ENCODE measurements at regions not wholly inside any gene's neighbourhood (a gene's known extent, or its start where the extent isn't known, plus 50 kb on each side); places are given as distances from the start of the nearest gene placed in this dataset.

GRCh38 chr7:91457208-91457607 is 193.0 kb downstream of the FZD1 start:
- H3K4me3 ChIP-seq (ENCODE audit: low read length) = no peak overlapping the region
- ChIA-PET POLR2A (no interaction called here), CTCF (no interaction called here)
- no peaks in the 10 kb centered on the region for H3K36me3 ChIP-seq (ENCODE audit: insufficient read depth, low read length)
- H3K36me3 Mint-ChIP-seq (ENCODE audit: low read depth) = no peaks in the 10 kb centered on the region
- H3K4me1 Mint-ChIP-seq (ENCODE audit: low read depth) = no peaks in the 10 kb centered on the region
- intact Hi-C loops (cut with DNase I, micrococcal nuclease) = no loop called here
- no peak for TF ChIP-seq CTCF (IDR thresholded peaks at IDR 0.05)
- DNase-seq = no peak
- peaks cover 0 to 10% of the 10 kb centered on the region in 2 experiments for H3K9me3 ChIP-seq (ENCODE audit: control insufficient read depth in 1 of 2, insufficient read depth in 1 of 2, low read length in 2 of 2)
- no peaks in the 10 kb centered on the region for H3K27me3 ChIP-seq (ENCODE audit: control insufficient read depth in 1 of 2, insufficient read depth in 2 of 2, low read length in 2 of 2)
- no peak overlapping the region for H3K4me3 Mint-ChIP-seq
- H3K27me3 Mint-ChIP-seq = no peaks in the 10 kb centered on the region
- no peak overlapping the region for H3K27ac Mint-ChIP-seq
- H3K9me3 Mint-ChIP-seq = peaks cover 3% of the 10 kb centered on the region
- no peak for ATAC-seq (ENCODE audit: poor library complexity)
- no peaks in the 10 kb centered on the region for H3K4me1 ChIP-seq (ENCODE audit: insufficient read depth, low read length)
- H3K27ac ChIP-seq (ENCODE audit: low read depth in 1 of 2, low read length in 2 of 2) = no peak overlapping the region

- Histone ChIP-seq H3K9me3 (ENCODE audit: control insufficient read depth in 1 of 2, insufficient read depth in 1 of 2, low read length in 2 of 2) (peaks cover 0 to 19% of the 10 kb centered on the region in 2 experiments), H3K4me3 (ENCODE audit: low read length) (no peak overlapping the region), H3K4me1 (ENCODE audit: insufficient read depth, low read length) (no peaks in the 10 kb centered on the region), H3K27ac (ENCODE audit: low read depth in 1 of 2, low read length in 2 of 2) (no peak overlapping the region), H3K36me3 (ENCODE audit: insufficient read depth, low read length) (no peaks in the 10 kb centered on the region), H3K27me3 (ENCODE audit: control insufficient read depth in 1 of 2, insufficient read depth in 2 of 2, low read length in 2 of 2) (no peaks in the 10 kb centered on the region)
- intact Hi-C loops (cut with DNase I, micrococcal nuclease) = no loop called here
- H3K27me3 Mint-ChIP-seq = no peaks in the 10 kb centered on the region
- no peaks in the 10 kb centered on the region for H3K36me3 Mint-ChIP-seq (ENCODE audit: low read depth)
- H3K9me3 Mint-ChIP-seq = peaks cover 3% of the 10 kb centered on the region
- DNase-seq (no peak), ATAC-seq (ENCODE audit: poor library complexity) (no peak)
- POLR2A ChIA-PET = no interaction called here
- no peak overlapping the region for H3K4me3 Mint-ChIP-seq
- no peaks in the 10 kb centered on the region for H3K4me1 Mint-ChIP-seq (ENCODE audit: low read depth)
- no peak overlapping the region for H3K27ac Mint-ChIP-seq
- CTCF ChIA-PET = no interaction called here
- no peak for TF ChIP-seq CTCF (IDR thresholded peaks at IDR 0.05)
These were observed 195.3 kb downstream of the FZD1 start for GRCh38 chr7:91459539-91459938.

GRCh38 chr7:91462316-91462715 is 198.1 kb downstream of the FZD1 start:
- H3K4me1 ChIP-seq (ENCODE audit: insufficient read depth, low read length) = no peaks in the 10 kb centered on the region
- peaks cover 0 to 9% of the 10 kb centered on the region in 2 experiments for H3K9me3 ChIP-seq (ENCODE audit: control insufficient read depth in 1 of 2, insufficient read depth in 1 of 2, low read length in 2 of 2)
- no peak overlapping the region for H3K27ac ChIP-seq (ENCODE audit: low read depth in 1 of 2, low read length in 2 of 2)
- H3K36me3 ChIP-seq (ENCODE audit: insufficient read depth, low read length) = no peaks in the 10 kb centered on the region
- Mint-ChIP-seq H3K4me1 (ENCODE audit: low read depth) (no peaks in the 10 kb centered on the region), H3K27me3 (no peaks in the 10 kb centered on the region), H3K27ac (no peak overlapping the region), H3K36me3 (ENCODE audit: low read depth) (no peaks in the 10 kb centered on the region), H3K4me3 (no peak overlapping the region), H3K9me3 (peaks cover 3% of the 10 kb centered on the region)
- DNase-seq = no peak
- intact Hi-C loops (cut with DNase I, micrococcal nuclease) = no loop called here
- ChIA-PET CTCF (no interaction called here), POLR2A (no interaction called here)
- H3K4me3 ChIP-seq (ENCODE audit: low read length) = no peak overlapping the region
- no peak for ATAC-seq (ENCODE audit: poor library complexity)
- H3K27me3 ChIP-seq (ENCODE audit: control insufficient read depth in 1 of 2, insufficient read depth in 2 of 2, low read length in 2 of 2) = no peaks in the 10 kb centered on the region
- no peak for TF ChIP-seq CTCF (IDR thresholded peaks at IDR 0.05)

Measured in CD4-positive, alpha-beta T cell (primary cell).